ENCODE measurements at regions not wholly inside any gene's neighbourhood (a gene's known extent, or its start where the extent isn't known, plus 50 kb on each side); places are given as distances from the start of the nearest gene placed in this dataset.

DNA sequence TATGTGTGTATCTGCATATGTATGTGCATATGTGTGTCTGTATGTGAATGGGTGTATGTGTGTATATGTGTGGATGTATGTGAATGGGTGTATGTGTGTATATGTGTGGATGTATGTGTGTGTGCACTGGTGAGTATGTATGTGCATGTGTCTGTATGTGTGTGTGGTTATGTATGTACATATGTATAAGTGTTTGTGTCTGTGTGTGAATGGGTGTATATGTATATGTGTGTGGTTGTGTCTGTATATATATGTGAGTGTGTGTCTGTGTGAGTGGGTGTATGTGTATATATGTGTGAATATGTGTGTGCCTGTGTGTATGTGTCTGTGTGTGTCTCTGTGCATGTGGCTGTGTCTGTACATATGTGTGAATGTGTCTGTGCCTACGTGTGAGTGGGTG, 748.4 kb upstream of the HS6ST1 start:
- TF ChIP-seq, protein P1, sequence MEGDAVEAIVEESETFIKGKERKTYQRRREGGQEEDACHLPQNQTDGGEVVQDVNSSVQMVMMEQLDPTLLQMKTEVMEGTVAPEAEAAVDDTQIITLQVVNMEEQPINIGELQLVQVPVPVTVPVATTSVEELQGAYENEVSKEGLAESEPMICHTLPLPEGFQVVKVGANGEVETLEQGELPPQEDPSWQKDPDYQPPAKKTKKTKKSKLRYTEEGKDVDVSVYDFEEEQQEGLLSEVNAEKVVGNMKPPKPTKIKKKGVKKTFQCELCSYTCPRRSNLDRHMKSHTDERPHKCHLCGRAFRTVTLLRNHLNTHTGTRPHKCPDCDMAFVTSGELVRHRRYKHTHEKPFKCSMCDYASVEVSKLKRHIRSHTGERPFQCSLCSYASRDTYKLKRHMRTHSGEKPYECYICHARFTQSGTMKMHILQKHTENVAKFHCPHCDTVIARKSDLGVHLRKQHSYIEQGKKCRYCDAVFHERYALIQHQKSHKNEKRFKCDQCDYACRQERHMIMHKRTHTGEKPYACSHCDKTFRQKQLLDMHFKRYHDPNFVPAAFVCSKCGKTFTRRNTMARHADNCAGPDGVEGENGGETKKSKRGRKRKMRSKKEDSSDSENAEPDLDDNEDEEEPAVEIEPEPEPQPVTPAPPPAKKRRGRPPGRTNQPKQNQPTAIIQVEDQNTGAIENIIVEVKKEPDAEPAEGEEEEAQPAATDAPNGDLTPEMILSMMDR (IDR thresholded peaks at IDR 0.05; ENCODE audit: low read depth, low read length), result no peak
- ChIA-PET POLR2A (no interaction called here), CTCF (no interaction called here)
- Histone ChIP-seq H3K9me3 (ENCODE audit: control insufficient read depth, insufficient read depth, low read length) (no peaks in the 10 kb centered on the region; the same call in 1 of the 2 replicates), H3K27me3 (ENCODE audit: control insufficient read depth, insufficient read depth, low read length) (no peaks in the 10 kb centered on the region), H3K4me3 (ENCODE audit: low read depth, low read length) (no peak overlapping the region), H3K27ac (ENCODE audit: low read depth, low read length) (no peak overlapping the region)
- DNase-seq (ENCODE audit: low read depth, low spot score), result no peak

DNA sequence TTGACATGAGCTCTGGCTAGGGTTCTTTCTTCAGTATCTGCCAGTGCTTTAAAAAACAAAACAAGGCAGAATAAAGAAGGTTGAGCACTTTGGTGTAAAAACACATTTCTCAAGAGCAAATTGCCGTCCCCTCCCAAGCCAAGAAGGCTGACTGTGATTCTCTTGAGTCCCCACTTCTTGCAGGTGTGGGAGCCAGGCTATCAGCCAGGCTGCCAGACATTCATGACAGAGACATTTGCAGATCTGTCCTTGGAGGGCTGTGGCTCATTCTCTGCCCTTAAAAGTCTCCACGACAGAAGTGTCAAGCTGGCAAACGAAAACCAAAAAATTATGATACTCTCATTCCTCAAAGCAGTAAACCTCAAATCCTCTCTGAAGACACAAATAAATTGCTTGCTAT, 749.3 kb upstream of the HS6ST1 start:
- Histone ChIP-seq H3K4me3 (ENCODE audit: low read depth, low read length) (no peak overlapping the region), H3K27me3 (ENCODE audit: control insufficient read depth, insufficient read depth, low read length) (no peaks in the 10 kb centered on the region), H3K27ac (ENCODE audit: low read depth, low read length) (no peak overlapping the region), H3K9me3 (ENCODE audit: control insufficient read depth, insufficient read depth, low read length) (no peaks in the 10 kb centered on the region; the same call in 1 of the 2 replicates)
- TF ChIP-seq, protein P1 (IDR thresholded peaks at IDR 0.05; ENCODE audit: low read depth, low read length), result no peak
- CTCF ChIA-PET, result no interaction called here
- POLR2A ChIA-PET, result no interaction called here
- no peak for DNase-seq (ENCODE audit: low read depth, low spot score)

GRCh38 chr2:129068543-129068942, 749.9 kb upstream of the HS6ST1 start:
- TF ChIP-seq, protein P1 (IDR thresholded peaks at IDR 0.05; ENCODE audit: low read depth, low read length), result no peak
- no peak for DNase-seq (ENCODE audit: low read depth, low spot score)
- POLR2A ChIA-PET, result no interaction called here
- Histone ChIP-seq H3K27me3 (ENCODE audit: control insufficient read depth, insufficient read depth, low read length) (no peaks in the 10 kb centered on the region), H3K9me3 (ENCODE audit: control insufficient read depth, insufficient read depth, low read length) (no peaks in the 10 kb centered on the region; the same call in 1 of the 2 replicates), H3K27ac (ENCODE audit: low read depth, low read length) (no peak overlapping the region), H3K4me3 (ENCODE audit: low read depth, low read length) (no peak overlapping the region)
- CTCF ChIA-PET, result no interaction called here

- no peaks in the 10 kb centered on the region; the same call in 1 of the 2 replicates for H3K9me3 ChIP-seq (ENCODE audit: control insufficient read depth, insufficient read depth, low read length)
- CTCF ChIA-PET, result no interaction called here
- POLR2A ChIA-PET, result no interaction called here
- H3K27me3 ChIP-seq (ENCODE audit: control insufficient read depth, insufficient read depth, low read length), result no peaks in the 10 kb centered on the region
- H3K27ac ChIP-seq (ENCODE audit: low read depth, low read length), result no peak overlapping the region
- TF ChIP-seq, protein P1 (IDR thresholded peaks at IDR 0.05; ENCODE audit: low read depth, low read length), result no peak
- DNase-seq (ENCODE audit: low read depth, low spot score), result no peak
- no peak overlapping the region for H3K4me3 ChIP-seq (ENCODE audit: low read depth, low read length)
Observed at GRCh38 chr2:129069875-129070594, 751.4 kb upstream of the HS6ST1 start.

- ChIA-PET CTCF (no interaction called here), POLR2A (no interaction called here)
- no peak overlapping the region for H3K27ac ChIP-seq (ENCODE audit: low read depth, low read length)
- H3K27me3 ChIP-seq (ENCODE audit: control insufficient read depth, insufficient read depth, low read length), result no peaks in the 10 kb centered on the region
- no peaks in the 10 kb centered on the region; the same call in 1 of the 2 replicates for H3K9me3 ChIP-seq (ENCODE audit: control insufficient read depth, insufficient read depth, low read length)
- no peak for DNase-seq (ENCODE audit: low read depth, low spot score)
- TF ChIP-seq, protein P1 (IDR thresholded peaks at IDR 0.05; ENCODE audit: low read depth, low read length), result no peak
- H3K4me3 ChIP-seq (ENCODE audit: low read depth, low read length), result no peak overlapping the region
Observed at GRCh38 chr2:129070663-129071062, 752.0 kb upstream of the HS6ST1 start.

All from AG04450 (cell line).